ENCODE measurements at regions not wholly inside any gene's neighbourhood (a gene's known extent, or its start where the extent isn't known, plus 50 kb on each side); places are given as distances from the start of the nearest gene placed in this dataset.

- Histone ChIP-seq H3K4me2 (ENCODE audit: low read length) (no peak overlapping the region), H3K4me3 (replicated peaks in 1 of 2; ENCODE audit: low read depth in 1 of 2, low read length in 2 of 2) (no peak overlapping the region), H3K4me1 (ENCODE audit: control insufficient read depth in 1 of 2, insufficient read depth in 2 of 2, low read length in 2 of 2) (no peaks in the 10 kb centered on the region), H3K36me3 (ENCODE audit: control insufficient read depth in 1 of 2, insufficient read depth in 2 of 2, low read length in 2 of 2) (no peaks in the 10 kb centered on the region), H3K27me3 (ENCODE audit: insufficient read depth, low read length) (peaks cover 5% of the 10 kb centered on the region; the same call in 1 of the 2 replicates), H3K9me3 (ENCODE audit: control insufficient read depth in 1 of 2, insufficient read depth in 1 of 2, low read depth in 1 of 2, low read length in 2 of 2) (no peaks in the 10 kb centered on the region), H3K9me2 (ENCODE audit: insufficient read depth) (no peaks in the 10 kb centered on the region), H3K9ac (ENCODE audit: low read length) (no peak overlapping the region), H4K20me1 (ENCODE audit: insufficient read depth) (no peaks in the 10 kb centered on the region), H2AFZ (ENCODE audit: low read depth, low read length, poor library complexity, severe bottlenecking) (no peak overlapping the region), H3K27ac (ENCODE audit: low read depth, low read length) (no peak overlapping the region), H3K79me2 (ENCODE audit: insufficient read depth, low read length) (no peaks in the 10 kb centered on the region)
- intact Hi-C loops (cut with micrococcal nuclease): no loop called here
- ATAC-seq (no peak), DNase-seq (ENCODE audit: low read depth, low spot score) (no peak)
- BruUV-seq (replicated peaks): no TSS peak
- TF ChIP-seq ATF3 (IDR thresholded peaks at IDR 0.05) (no peak), ZBTB33 (IDR thresholded peaks at IDR 0.05; ENCODE audit: extremely low read depth, insufficient replicate concordance, low read length) (no peak), CTCF (IDR thresholded peaks at IDR 0.05 in 2 of 3, conservative IDR thresholded peaks at IDR 0.05 in 1 of 3; ENCODE audit: borderline replicate concordance in 1 of 3, insufficient read depth in 1 of 3, low read depth in 2 of 3, low read length in 2 of 3) (no peak), SIN3A (IDR thresholded peaks at IDR 0.05; ENCODE audit: low read depth) (no peak), CEBPB (IDR thresholded peaks at IDR 0.05; ENCODE audit: low read depth) (no peak), RAD21 (IDR thresholded peaks at IDR 0.05; ENCODE audit: low read depth) (no peak), YY1 (IDR thresholded peaks at IDR 0.05; ENCODE audit: extremely low read depth, insufficient replicate concordance, low read depth, low read length) (no peak), POLR2AphosphoS5 (IDR thresholded peaks at IDR 0.05; ENCODE audit: low read depth, low read length) (no peak), MAX (IDR thresholded peaks at IDR 0.05) (no peak), EZH2phosphoT487 (IDR thresholded peaks at IDR 0.05; ENCODE audit: borderline replicate concordance) (no peak), REST (IDR thresholded peaks at IDR 0.05; ENCODE audit: low read depth) (no peak), CBX3 (IDR thresholded peaks at IDR 0.05; ENCODE audit: low read depth) (no peak), JUND (IDR thresholded peaks at IDR 0.05) (no peak), FOSL1 (IDR thresholded peaks at IDR 0.05; ENCODE audit: low read depth) (no peak), SP1 (IDR thresholded peaks at IDR 0.05; ENCODE audit: low read depth) (no peak), POLR2A (IDR thresholded peaks at IDR 0.05; ENCODE audit: borderline replicate concordance, extremely low read depth, insufficient read depth, insufficient read length) (no peak), EZH2 (IDR thresholded peaks at IDR 0.05) (no peak), ELF1 (IDR thresholded peaks at IDR 0.05; ENCODE audit: borderline replicate concordance, low read depth) (no peak), EGR1 (IDR thresholded peaks at IDR 0.05; ENCODE audit: low read depth) (no peak), ZNF274 (IDR thresholded peaks at IDR 0.05; ENCODE audit: low read depth, low read length) (no peak)
- ChIA-PET RAD21 (ENCODE audit: low non-redundant PET in 1 of 2, low total read pairs in 2 of 2, uncharacterized antibody in 2 of 2, unreplicated experiment in 2 of 2) (no interaction called here), CTCF (no interaction called here), POLR2A (no interaction called here)
Measured at GRCh38 chr10:35722226-35722625, 80.1 kb upstream of the FZD8 start.
